GM21825 (cell line): ENCODE measurements at regions not wholly inside any gene's neighbourhood (a gene's known extent, or its start where the extent isn't known, plus 50 kb on each side); places are given as distances from the start of the nearest gene placed in this dataset.
"Not testable (repeated sequence)": the region's sequence is repeated elsewhere in the genome, so short reads cannot be mapped to it uniquely, and the experiment has no call there.

Source experiments
- ATAC-seq: cut with Tn5 transposase; IDR thresholded peaks from one replicate; pipeline ENCODE4 v1.9.1; 2021; ENCODE audit warnings: mild to moderate bottlenecking, moderate library complexity; ENCODE audit not compliant: unreplicated experiment

- ATAC-seq: no peak
These were observed 55.1 kb downstream of the CYCS start for GRCh38 chr7:25069900-25070443.

DNA sequence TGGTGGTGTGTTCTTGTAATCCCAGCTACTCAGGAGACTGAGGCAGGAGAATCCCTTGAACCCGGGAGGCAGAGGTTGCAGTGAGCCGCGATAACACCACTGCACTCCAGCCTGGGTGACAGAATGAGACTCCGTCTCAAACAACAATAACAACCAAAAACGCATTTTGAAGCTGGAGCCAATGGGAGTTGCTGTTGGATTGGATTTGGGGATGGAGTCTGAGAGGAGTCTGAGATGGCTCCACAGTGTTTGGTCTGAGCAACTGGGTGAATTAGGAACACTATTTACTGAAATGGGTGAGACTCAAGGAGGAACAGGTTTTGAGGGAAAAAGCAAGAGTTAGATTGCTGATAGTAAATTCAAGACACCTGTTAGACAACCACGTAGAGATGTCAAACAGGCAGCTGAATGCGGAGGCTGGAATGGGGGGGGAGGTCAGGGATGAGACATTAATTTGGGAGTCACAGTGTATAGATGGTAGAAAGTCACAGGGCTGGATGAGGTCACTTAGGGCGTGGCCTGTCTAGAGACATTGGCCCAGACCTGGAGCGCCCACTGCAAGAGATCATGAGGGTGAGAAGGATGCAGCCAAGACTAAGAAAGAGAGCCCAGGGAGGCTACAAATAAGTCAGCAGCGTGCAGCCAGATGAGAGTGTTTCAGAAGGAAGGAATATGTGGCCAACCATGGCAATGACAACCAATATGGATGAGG lies 56.4 kb downstream of the CYCS start:
- ATAC-seq: no peak

GRCh38 chr7:25067726-25068501 lies 57.1 kb downstream of the CYCS start:
- ATAC-seq: no peak

GRCh38 chr7:25066253-25066652 lies 58.8 kb downstream of the CYCS start:
- no peak for ATAC-seq

- ATAC-seq: no peak
These were observed 62.7 kb downstream of the CYCS start for GRCh38 chr7:25062380-25062779.

- no peak for ATAC-seq
These were observed 64.5 kb downstream of the CYCS start for GRCh38 chr7:25060487-25061055.

DNA sequence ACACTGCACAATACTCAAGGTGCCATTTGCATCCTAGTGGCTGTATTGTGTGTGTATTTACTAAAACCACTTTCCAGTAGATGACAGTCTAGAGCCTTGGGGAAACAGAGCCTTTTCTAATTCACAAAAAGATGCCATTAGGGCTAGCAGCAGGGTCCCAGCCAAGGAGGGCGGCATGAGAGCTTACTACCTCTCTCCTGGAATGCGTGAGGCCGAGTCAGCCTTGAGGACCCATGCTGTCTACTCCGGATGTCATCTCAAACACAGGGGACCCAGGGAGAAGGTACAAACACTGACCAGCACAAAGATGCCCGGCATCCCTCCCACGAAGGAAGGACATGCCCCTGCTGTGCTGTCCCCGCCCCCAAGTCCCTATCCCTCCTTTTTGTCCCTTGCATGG lies 65.5 kb downstream of the CYCS start:
- ATAC-seq: no peak

GRCh38 chr7:25056368-25056767 lies 68.7 kb downstream of the CYCS start:
- no peak for ATAC-seq

DNA sequence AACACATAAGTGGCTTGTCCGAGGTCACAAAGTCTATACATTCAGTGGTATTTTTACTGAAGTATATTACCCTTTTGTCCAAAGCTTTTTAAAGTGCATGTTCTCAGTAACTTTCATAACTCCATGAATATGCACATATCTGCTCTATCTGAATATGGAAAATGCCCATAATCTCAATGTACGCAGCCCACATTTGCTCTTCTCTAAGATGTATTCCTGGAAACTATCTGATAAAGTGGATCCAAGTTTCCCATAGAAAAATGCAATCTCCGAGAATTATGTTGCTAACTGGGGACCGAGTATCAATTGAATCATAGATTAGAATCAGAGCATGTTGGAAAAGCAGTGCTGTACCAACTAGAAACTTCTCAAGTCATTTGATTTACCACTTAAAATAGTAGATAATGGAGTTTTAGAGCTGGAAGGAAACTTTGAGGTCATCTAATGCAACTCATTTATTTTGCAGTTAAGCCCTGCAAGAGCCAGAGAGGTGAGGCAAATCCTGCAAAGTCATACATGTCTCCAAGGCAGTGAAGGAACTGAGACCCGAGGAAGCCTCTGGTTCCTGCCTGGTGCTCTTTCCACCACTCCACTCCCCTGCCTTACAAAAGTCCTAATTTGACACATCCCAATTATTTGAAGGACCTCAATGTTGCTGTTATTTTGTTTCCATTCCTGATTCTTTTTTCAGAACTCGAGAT lies 69.4 kb downstream of the CYCS start:
- no peak for ATAC-seq

DNA sequence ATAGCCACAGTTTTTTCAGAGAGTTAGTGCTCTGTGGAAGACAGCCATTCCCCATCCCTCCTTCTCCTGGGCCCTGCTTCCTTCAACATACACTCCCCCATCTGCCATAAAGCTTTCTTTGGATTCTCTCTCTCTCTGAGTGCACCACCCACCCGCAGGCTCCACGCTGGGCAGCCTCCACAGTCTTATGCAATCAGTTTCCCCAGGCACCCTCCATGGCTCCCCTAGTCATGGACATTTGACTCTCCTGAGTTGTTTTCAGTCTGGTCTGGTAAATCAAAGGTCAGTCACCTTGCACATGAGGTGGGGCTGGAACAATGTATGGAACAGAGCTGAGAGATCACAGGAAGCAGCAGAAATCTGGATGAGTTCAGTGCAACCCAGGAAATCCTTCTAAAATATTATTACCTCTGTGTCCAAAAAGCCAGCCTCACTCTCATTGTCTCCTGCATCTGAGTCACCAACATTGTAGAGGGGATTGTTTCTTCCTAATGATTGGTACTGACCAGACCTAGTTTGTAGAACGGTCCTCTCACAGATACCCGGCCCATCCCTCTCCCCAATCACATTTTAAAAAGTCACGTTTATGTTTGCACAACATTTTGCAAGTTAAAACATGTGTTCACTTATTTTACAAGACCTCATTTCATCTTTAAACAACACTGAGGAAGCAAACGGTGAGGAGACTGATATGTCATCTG lies 70.1 kb downstream of the CYCS start:
- no peak for ATAC-seq

- ATAC-seq: no peak
These were observed 70.2 kb upstream of the OSBPL3 start for GRCh38 chr7:25050223-25050622.

DNA sequence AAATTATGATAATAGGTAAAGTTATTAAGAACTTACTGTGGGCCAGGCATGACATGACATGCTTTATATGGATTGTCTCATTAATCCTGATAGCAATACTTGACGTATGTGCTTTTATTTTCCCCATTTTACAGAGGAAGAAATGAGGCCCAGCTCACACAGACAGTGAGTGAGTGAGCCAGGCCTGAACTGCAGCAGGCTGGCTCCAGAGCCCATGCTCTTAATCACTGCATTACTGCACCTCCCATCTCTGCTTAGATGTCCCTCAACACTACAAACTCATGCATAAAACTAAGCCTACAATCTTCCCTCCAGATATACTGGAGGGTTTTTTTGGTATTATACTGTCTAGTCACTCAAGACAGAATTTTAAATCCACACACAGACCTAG lies 68.5 kb upstream of the OSBPL3 start:
- ATAC-seq: no peak

GRCh38 chr7:25047571-25048443 lies 67.8 kb upstream of the OSBPL3 start:
- not testable (repeated sequence) for ATAC-seq

- ATAC-seq: no peak
These were observed 57.3 kb upstream of the OSBPL3 start for GRCh38 chr7:25037325-25037724.

GRCh38 chr7:25035274-25035673 lies 55.3 kb upstream of the OSBPL3 start:
- ATAC-seq: no peak

DNA sequence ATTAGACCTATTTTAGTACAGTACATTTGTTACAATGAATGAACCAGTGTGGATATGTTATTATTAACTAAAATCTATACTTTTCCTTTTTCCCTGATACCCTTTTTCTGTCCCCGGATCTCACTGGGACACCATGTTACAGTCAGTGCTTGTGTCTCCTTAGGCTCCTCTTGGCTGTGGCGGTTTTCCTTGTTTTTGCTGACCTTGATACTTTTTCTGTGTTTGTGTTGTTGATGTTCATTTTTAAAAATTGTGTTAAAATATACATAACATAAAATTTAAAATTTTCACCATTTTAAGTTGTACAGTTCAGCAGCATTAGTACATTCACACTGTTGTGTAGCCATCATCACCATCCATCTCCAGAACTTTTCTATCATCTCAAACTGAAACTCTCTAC lies 54.2 kb upstream of the OSBPL3 start:
- no peak for ATAC-seq

DNA sequence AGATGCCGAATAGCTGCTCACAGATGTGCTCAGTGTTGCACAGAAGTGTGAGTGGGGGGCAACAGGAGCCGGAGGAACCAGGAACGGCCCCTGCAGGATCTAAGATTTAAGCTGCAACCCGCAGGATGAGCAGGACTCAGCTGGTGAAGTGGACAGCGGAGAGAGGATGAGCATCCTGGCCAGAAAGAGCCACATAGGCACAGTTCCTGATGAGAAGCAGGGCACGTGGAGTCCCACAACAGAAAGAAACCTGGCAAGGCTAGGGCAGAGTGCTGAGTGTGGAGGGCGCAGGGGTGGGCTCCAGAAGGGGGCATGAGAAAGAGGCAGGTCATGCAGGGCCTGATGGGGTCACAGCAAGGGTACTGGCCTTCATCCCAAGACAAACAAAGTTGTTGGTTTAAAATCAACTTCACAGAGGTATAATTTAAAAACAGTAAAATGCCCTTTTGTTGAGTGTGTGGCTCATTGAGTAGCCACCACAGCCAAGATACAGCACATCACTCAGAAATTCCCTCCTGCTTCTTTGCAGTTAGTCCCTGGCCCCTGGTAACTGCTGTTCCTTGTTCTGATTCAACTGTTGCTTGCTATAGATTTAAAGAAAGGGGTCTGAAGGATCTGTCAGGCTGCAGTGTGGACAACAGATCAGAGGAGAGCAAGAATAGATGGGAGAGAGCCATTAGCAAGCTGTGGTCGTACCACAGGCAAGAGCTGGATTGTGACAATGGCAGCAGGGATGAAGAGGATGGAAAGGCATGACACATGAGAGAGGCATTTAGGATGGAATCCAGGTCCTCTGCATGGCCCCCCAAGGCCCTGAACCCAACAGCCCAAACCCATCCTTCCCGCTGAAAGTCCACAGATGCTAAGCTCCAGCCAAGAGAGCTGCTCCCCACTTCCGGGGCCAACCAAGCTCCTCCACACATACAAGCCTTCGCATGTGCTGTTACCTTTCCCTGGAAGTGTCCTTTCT lies 53.1 kb upstream of the OSBPL3 start:
- ATAC-seq: no peak

GRCh38 chr7:25031432-25031831 lies 51.5 kb upstream of the OSBPL3 start:
- no peak for ATAC-seq

DNA sequence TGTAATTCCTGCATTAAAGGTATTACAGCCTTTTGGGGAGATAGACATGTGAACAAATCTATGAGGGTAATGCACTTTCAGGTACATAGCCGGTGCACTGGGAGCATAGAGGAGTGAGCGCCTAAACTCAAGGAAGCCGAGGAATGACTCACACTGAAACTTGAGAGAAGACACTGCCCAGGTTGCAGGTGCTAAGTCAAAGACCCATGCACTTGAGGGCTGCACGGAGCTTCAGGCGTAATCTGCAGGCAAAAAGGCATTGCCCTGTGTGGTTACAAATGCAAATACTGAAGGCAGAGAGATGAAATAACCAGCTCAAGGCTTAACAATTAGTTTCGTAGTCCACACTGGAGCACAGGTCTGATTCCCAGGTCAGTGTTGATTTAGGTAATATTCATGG lies 51.0 kb upstream of the OSBPL3 start:
- ATAC-seq: peak; percentile 84
